MM.1S (cell line): ENCODE measurements at regions not wholly inside any gene's neighbourhood (a gene's known extent, or its start where the extent isn't known, plus 50 kb on each side); places are given as distances from the start of the nearest gene placed in this dataset.

Experiments used
- DNase-seq: peaks from one replicate; pipeline ENCODE4 v3.0.0-alpha.2; 2015
- H2AFZ ChIP-seq: fragments of 300-600 bp; sonication (generic); 2 replicates; pipeline ENCODE4 v1.6.0; 2016; ENCODE audit warnings: antibody characterized with exemption, low read length
- H3F3A ChIP-seq: fragments of 300-600 bp; sonication (generic); 2 replicates; pipeline ENCODE4 v1.6.1; 2016; ENCODE audit warnings: mild to moderate bottlenecking, antibody characterized with exemption, low read length, moderate library complexity, mixed read lengths; ENCODE audit not compliant: insufficient read depth
- H3K27ac ChIP-seq: fragments of 300-600 bp; sonication (generic); 2 replicates; pipeline ENCODE4 v1.5.1; 2016; ENCODE audit warnings: mild to moderate bottlenecking, low read length
- H3K27me3 ChIP-seq: fragments of 300-600 bp; sonication (generic); replicated peaks from 2 replicates; pipeline ENCODE4 v1.6.0; 2016; ENCODE audit warnings: low read length; ENCODE audit not compliant: insufficient read depth
- H3K36me3 ChIP-seq: fragments of 300-600 bp; sonication (generic); replicated peaks from 2 replicates; pipeline ENCODE4 v1.6.1; 2016; ENCODE audit warnings: mild to moderate bottlenecking, low read length, mixed read lengths; ENCODE audit not compliant: insufficient read depth
- H3K4me1 ChIP-seq: fragments of 300-600 bp; sonication (generic); 2 replicates; pipeline ENCODE4 v1.6.1; 2016; ENCODE audit warnings: low read length, mixed read lengths
- H3K4me2 ChIP-seq: fragments of 300-600 bp; sonication (generic); 2 replicates; pipeline ENCODE4 v1.6.0; 2016; ENCODE audit warnings: low read depth, low read length
- H3K4me3 ChIP-seq: fragments of 300-600 bp; sonication (generic); 2 replicates; pipeline ENCODE4 v1.5.1; 2016; ENCODE audit warnings: low read length, mixed read lengths
- H3K79me2 ChIP-seq: fragments of 300-600 bp; sonication (generic); 2 replicates; pipeline ENCODE4 v1.6.1; 2016; ENCODE audit warnings: mixed run types, low read length, mixed read lengths
- H3K9ac ChIP-seq: fragments of 300-600 bp; sonication (generic); 2 replicates; pipeline ENCODE4 v1.6.1; 2016; ENCODE audit warnings: low read length, mixed read lengths
- H3K9me2 ChIP-seq: fragments of 300-600 bp; sonication (generic); replicated peaks from 2 replicates; pipeline ENCODE4 v1.6.1; 2016; ENCODE audit warnings: mild to moderate bottlenecking, low read length, mixed read lengths; ENCODE audit not compliant: insufficient read depth
- H3K9me3 ChIP-seq: fragments of 300-600 bp; sonication (generic); replicated peaks from 2 replicates; pipeline ENCODE4 v1.6.1; 2016; ENCODE audit warnings: mild to moderate bottlenecking, low read length, mixed read lengths; ENCODE audit not compliant: insufficient read depth
- H4K20me1 ChIP-seq: fragments of 300-600 bp; sonication (generic); 2 replicates; pipeline ENCODE4 v1.6.1; 2016; ENCODE audit warnings: mild to moderate bottlenecking, low read length, moderate library complexity, mixed read lengths; ENCODE audit not compliant: insufficient read depth
- CTCF ChIP-seq: fragments of 300-600 bp; sonication (generic); IDR thresholded peaks from 2 replicates; pipeline ENCODE4 v1.5.1; 2016; ENCODE audit warnings: antibody characterized with exemption, low read length, mixed read lengths
- EZH2 ChIP-seq: fragments of 300-600 bp; sonication (generic); optimal IDR thresholded peaks from 2 replicates; pipeline ENCODE3; 2017; ENCODE audit warnings: low read depth, mild to moderate bottlenecking, antibody characterized with exemption, low read length, mixed read lengths
- EZH2phosphoT487 ChIP-seq: fragments of 300-600 bp; sonication (generic); IDR thresholded peaks from 2 replicates; pipeline ENCODE4 v1.6.1; 2018; ENCODE audit warnings: antibody characterized with exemption, low read length

- TF ChIP-seq CTCF (no peak), EZH2 (no peak), EZH2phosphoT487 (no peak)
- H3K4me2 ChIP-seq: no peak overlapping the region
- H3K79me2 ChIP-seq: no peaks in the 10 kb centered on the region
- no peaks in the 10 kb centered on the region for H3F3A ChIP-seq
- H3K36me3 ChIP-seq: no peaks in the 10 kb centered on the region
- H3K4me1 ChIP-seq: no peaks in the 10 kb centered on the region
- H3K9ac ChIP-seq: no peak overlapping the region
- no peaks in the 10 kb centered on the region for H4K20me1 ChIP-seq
- H3K4me3 ChIP-seq: no peak overlapping the region
- DNase-seq: no peak
- H3K9me3 ChIP-seq: no peaks in the 10 kb centered on the region
- H3K9me2 ChIP-seq: no peaks in the 10 kb centered on the region
- H3K27ac ChIP-seq: no peak overlapping the region
- no peak overlapping the region for H2AFZ ChIP-seq
- no peaks in the 10 kb centered on the region for H3K27me3 ChIP-seq
Measured at GRCh38 chr11:21911061-21911460, 281.8 kb upstream of the ANO5 start.

GRCh38 chr11:21912285-21912684, 280.6 kb upstream of the ANO5 start:
- no peak overlapping the region for H3K4me2 ChIP-seq
- H3K9me3 ChIP-seq: no peaks in the 10 kb centered on the region
- H2AFZ ChIP-seq: no peak overlapping the region
- H3K27ac ChIP-seq: no peak overlapping the region
- H3K4me3 ChIP-seq: no peak overlapping the region
- H3K79me2 ChIP-seq: no peaks in the 10 kb centered on the region
- H3K27me3 ChIP-seq: no peaks in the 10 kb centered on the region
- H3K36me3 ChIP-seq: no peaks in the 10 kb centered on the region
- no peak for DNase-seq
- no peaks in the 10 kb centered on the region for H3K4me1 ChIP-seq
- H3K9me2 ChIP-seq: no peaks in the 10 kb centered on the region
- no peaks in the 10 kb centered on the region for H3F3A ChIP-seq
- H3K9ac ChIP-seq: no peak overlapping the region
- TF ChIP-seq EZH2phosphoT487 (no peak), CTCF (no peak), EZH2 (no peak)
- no peaks in the 10 kb centered on the region for H4K20me1 ChIP-seq

GRCh38 chr11:21921151-21921550, 271.7 kb upstream of the ANO5 start:
- TF ChIP-seq EZH2phosphoT487: no peak
- no peak for TF ChIP-seq CTCF
- no peak for TF ChIP-seq EZH2
- H3K79me2 ChIP-seq: no peaks in the 10 kb centered on the region
- H3K9me3 ChIP-seq: no peaks in the 10 kb centered on the region
- no peak overlapping the region for H3K4me3 ChIP-seq
- no peaks in the 10 kb centered on the region for H3K27me3 ChIP-seq
- H3K4me2 ChIP-seq: no peak overlapping the region
- H3K4me1 ChIP-seq: no peaks in the 10 kb centered on the region
- H3K27ac ChIP-seq: no peak overlapping the region
- H3K9me2 ChIP-seq: no peaks in the 10 kb centered on the region
- H3F3A ChIP-seq: no peaks in the 10 kb centered on the region
- no peak for DNase-seq
- H2AFZ ChIP-seq: no peak overlapping the region
- H4K20me1 ChIP-seq: no peaks in the 10 kb centered on the region
- H3K36me3 ChIP-seq: no peaks in the 10 kb centered on the region
- H3K9ac ChIP-seq: no peak overlapping the region
